Subcutaneous abdominal adipose tissue (tissue), 5 donors: ENCODE measurements at regions not wholly inside any gene's neighbourhood (a gene's known extent, or its start where the extent isn't known, plus 50 kb on each side); places are given as distances from the start of the nearest gene placed in this dataset.
"Not testable (repeated sequence)": the region's sequence is repeated elsewhere in the genome, so short reads cannot be mapped to it uniquely, and the experiment has no call there.

Source experiments
- H3K27ac ChIP-seq: one replicate; pipeline ENCODE4 v1.7.0; 2013; ENCODE audit warnings: low read depth, mild to moderate bottlenecking, inconsistent platforms, low read length, moderate library complexity
- H3K27me3 ChIP-seq, 5 donors: one replicate each; pipeline ENCODE4 v1.7.0; 2013; ENCODE audit warnings: low read length in 5 of 5, inconsistent platforms in 1 of 5; ENCODE audit not compliant: control insufficient read depth in 5 of 5, insufficient read depth in 4 of 5
- H3K36me3 ChIP-seq, 5 donors: one replicate each; pipeline ENCODE4 v1.7.0; 2013; ENCODE audit warnings: low read length in 5 of 5; ENCODE audit not compliant: control insufficient read depth in 5 of 5, insufficient read depth in 5 of 5
- H3K4me1 ChIP-seq, 5 donors: one replicate each; pipeline ENCODE4 v1.7.0; 2013; ENCODE audit warnings: low read length in 5 of 5, mild to moderate bottlenecking in 3 of 5, moderate library complexity in 1 of 5; ENCODE audit not compliant: control insufficient read depth in 5 of 5, insufficient read depth in 5 of 5
- H3K4me3 ChIP-seq, 5 donors: one replicate each; pipeline ENCODE4 v1.7.0; 2013; ENCODE audit warnings: low read length in 5 of 5, low read depth in 1 of 5
- H3K9ac ChIP-seq, 5 donors: one replicate each; pipeline ENCODE4 v1.7.0; 2013; ENCODE audit warnings: low read length in 5 of 5, mild to moderate bottlenecking in 4 of 5, moderate library complexity in 3 of 5
- H3K9me3 ChIP-seq, 5 donors: one replicate each; pipeline ENCODE4 v1.7.0; 2013; ENCODE audit warnings: low read length in 5 of 5; ENCODE audit not compliant: control insufficient read depth in 5 of 5
- donor health status: healthy.
- donor health status: healthy.
- donor health status: healthy.
- donor health status: healthy.
- donor health status: healthy.

GRCh38 chr12:112607427-112607826, 184.1 kb upstream of the RPH3A start:
- H3K4me1 ChIP-seq: no peaks in the 10 kb centered on the region
- no peak overlapping the region for H3K4me3 ChIP-seq
- H3K27me3 ChIP-seq: peaks cover 0 to 11% (median 4%) of the 10 kb centered on the region in 5 donors
- no peak overlapping the region for H3K9ac ChIP-seq
- no peaks in the 10 kb centered on the region for H3K36me3 ChIP-seq
- peaks cover 0 to 3% (median 0%) of the 10 kb centered on the region in 5 donors for H3K9me3 ChIP-seq
- no peak overlapping the region for H3K27ac ChIP-seq

- H3K9ac ChIP-seq: no peak overlapping the region
- no peak overlapping the region for H3K4me3 ChIP-seq
- peaks cover 3 to 15% (median 5%) of the 10 kb centered on the region in 5 donors for H3K27me3 ChIP-seq
These were observed 179.6 kb upstream of the RPH3A start for GRCh38 chr12:112611908-112612307.

DNA sequence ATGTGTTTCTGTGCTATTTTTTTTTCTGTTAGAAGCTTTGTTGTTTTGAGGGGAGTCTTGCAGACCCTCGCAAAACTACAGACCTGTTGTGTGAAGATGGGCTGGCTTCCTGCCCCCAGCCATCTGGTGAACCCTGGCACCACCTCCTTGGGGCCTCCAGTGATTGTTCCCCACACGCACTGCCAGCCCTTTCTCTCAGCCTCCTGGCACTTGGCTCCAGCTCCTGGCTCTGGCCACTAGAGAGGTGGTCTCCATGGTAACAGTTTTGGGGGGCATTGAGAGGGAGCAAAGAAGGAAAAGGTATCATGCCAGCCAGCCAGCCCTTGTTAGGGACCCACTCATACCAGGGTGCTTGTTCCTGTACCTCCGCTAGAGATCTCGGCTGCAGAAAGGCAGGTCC, 176.4 kb upstream of the RPH3A start:
- Histone ChIP-seq H3K27me3 (peaks cover 6 to 14% (median 10%) of the 10 kb centered on the region in 5 donors), H3K9ac (no peak overlapping the region), H3K27ac (no peak overlapping the region), H3K4me1 (no peaks in the 10 kb centered on the region), H3K9me3 (peaks cover 0 to 5% (median 0%) of the 10 kb centered on the region in 5 donors), H3K4me3 (no peak overlapping the region), H3K36me3 (no peaks in the 10 kb centered on the region)

More at GRCh38 chr12:112611908-112612307, 179.6 kb upstream of the RPH3A start:
- Histone ChIP-seq H3K36me3 (no peaks in the 10 kb centered on the region), H3K9me3 (peaks cover 0 to 5% (median 0%) of the 10 kb centered on the region in 5 donors), H3K27ac (no peak overlapping the region), H3K4me1 (no peaks in the 10 kb centered on the region)

DNA sequence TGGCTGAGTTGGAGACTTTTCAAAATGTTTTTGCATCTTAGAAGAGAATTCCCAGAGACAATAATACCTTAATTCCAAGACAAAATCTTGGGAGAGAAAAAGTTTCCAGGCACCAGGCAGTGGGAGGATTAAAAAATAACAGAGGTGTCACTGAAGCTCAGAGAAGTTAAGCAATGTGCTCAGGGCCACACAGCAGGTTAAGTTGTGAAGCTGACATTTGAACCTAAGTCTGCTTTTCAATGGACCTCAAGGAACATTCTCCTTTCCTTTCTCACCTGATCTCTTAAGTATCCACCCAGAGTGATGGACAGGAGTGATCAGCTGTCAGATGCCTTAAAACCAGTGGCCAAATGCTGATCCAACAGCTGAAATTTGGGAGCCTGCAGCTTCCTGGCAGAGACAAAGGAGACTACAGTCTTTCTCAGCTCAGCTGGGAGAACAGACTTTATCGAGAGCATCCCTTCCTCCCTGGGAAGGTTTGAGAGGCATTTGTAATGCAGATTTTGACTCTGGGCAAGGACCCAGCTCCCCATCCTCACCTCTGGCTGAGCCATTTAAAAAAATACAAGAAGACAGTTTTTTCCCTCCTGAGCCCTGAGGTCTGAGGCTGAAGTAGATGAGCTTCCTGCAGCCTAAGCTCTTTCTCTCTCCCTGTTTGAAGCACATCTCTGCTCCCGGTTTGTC, 174.9 kb upstream of the RPH3A start:
- H3K9ac ChIP-seq: no peak overlapping the region
- H3K4me3 ChIP-seq: no peak overlapping the region
- H3K4me1 ChIP-seq: no peaks in the 10 kb centered on the region
- peaks cover 7 to 16% (median 13%) of the 10 kb centered on the region in 5 donors for H3K27me3 ChIP-seq
- no peaks in the 10 kb centered on the region for H3K36me3 ChIP-seq
- no peak overlapping the region for H3K27ac ChIP-seq
- peaks cover 0 to 5% (median 0%) of the 10 kb centered on the region in 5 donors for H3K9me3 ChIP-seq

DNA sequence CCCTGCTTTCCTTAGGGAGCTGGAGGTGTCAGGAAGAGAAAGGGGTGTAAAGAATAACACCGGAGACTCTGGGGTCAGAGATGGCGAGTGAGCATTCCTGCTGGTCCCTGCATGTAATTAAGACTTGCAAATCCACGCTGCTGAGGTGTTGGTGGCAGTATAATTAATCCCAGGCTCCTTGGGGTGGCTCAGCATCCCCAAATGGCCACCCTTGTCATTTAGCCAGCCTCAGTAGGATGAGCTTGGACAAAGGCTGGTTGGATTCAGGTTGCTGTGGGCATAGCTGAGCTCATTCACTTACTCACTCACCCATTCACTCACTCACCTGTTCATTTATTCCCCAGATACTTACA, 174.4 kb upstream of the RPH3A start:
- Histone ChIP-seq H3K36me3 (no peaks in the 10 kb centered on the region), H3K4me3 (no peak overlapping the region), H3K4me1 (no peaks in the 10 kb centered on the region), H3K27me3 (peaks cover 7 to 16% (median 13%) of the 10 kb centered on the region in 5 donors), H3K9ac (no peak overlapping the region), H3K9me3 (peaks cover 0 to 5% (median 0%) of the 10 kb centered on the region in 5 donors), H3K27ac (no peak overlapping the region)

GRCh38 chr12:112627851-112628250, 163.7 kb upstream of the RPH3A start:
- H3K36me3 ChIP-seq: no peaks in the 10 kb centered on the region
- H3K27me3 ChIP-seq: peaks cover 0 to 3% (median 0%) of the 10 kb centered on the region in 5 donors

DNA sequence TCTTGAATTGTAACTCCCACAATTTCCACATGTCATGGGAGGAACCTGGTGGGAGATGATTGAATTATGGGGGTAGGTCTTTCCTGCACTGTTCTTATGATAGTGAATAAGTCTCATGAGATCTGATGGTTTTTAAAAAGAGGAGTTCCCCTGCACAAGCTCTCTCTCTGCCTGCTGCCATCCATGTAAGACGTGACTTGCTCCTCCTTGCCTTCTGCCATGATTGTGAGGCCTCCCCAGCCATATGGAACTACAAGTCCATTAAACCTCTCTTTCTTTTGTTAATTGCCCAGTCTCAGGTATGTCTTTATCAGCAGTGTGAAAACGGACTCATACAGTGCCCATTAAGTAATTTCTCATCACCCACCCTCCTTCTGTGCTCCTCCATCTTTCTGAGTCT, 159.6 kb upstream of the RPH3A start:
- not testable (repeated sequence) for H3K36me3 ChIP-seq, H3K4me1 ChIP-seq

More at GRCh38 chr12:112627851-112628250, 163.7 kb upstream of the RPH3A start:
- no peak overlapping the region for H3K27ac ChIP-seq
- no peaks in the 10 kb centered on the region for H3K4me1 ChIP-seq
- no peak overlapping the region for H3K9ac ChIP-seq
- peaks cover 0 to 4% (median 0%) of the 10 kb centered on the region in 5 donors for H3K9me3 ChIP-seq
- H3K4me3 ChIP-seq: no peak overlapping the region

DNA sequence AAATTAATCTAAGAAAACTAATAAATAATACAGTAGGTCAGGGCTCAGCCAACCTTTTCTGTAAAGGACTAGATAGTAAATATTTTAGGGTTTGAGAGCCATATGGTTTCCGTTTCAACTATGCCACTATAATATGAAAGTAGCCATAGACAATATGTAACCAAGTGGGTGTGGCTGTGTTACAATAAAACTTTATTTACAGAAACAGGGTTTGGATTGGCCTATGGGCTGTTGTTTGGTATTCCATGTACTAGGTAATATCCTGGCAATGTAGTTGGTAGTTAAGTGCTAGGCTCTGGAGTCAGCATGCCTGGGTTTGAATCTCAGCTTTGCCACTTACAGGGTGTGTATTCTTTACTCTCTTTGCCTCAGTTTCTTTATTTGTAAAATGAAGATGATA, 156.5 kb upstream of the RPH3A start:
- Histone ChIP-seq H3K4me1 (no peaks in the 10 kb centered on the region), H3K27me3 (peaks cover 0 to 8% (median 0%) of the 10 kb centered on the region in 5 donors), H3K9ac (no peak overlapping the region), H3K27ac (no peak overlapping the region), H3K9me3 (peaks cover 0 to 8% (median 0%) of the 10 kb centered on the region in 5 donors), H3K36me3 (no peaks in the 10 kb centered on the region), H3K4me3 (no peak overlapping the region)

More for the DNA sequence above, 159.6 kb upstream of the RPH3A start:
- H3K27me3 ChIP-seq, H3K9me3 ChIP-seq, H3K9ac ChIP-seq, H3K4me3 ChIP-seq, H3K27ac ChIP-seq: not testable (repeated sequence)

DNA sequence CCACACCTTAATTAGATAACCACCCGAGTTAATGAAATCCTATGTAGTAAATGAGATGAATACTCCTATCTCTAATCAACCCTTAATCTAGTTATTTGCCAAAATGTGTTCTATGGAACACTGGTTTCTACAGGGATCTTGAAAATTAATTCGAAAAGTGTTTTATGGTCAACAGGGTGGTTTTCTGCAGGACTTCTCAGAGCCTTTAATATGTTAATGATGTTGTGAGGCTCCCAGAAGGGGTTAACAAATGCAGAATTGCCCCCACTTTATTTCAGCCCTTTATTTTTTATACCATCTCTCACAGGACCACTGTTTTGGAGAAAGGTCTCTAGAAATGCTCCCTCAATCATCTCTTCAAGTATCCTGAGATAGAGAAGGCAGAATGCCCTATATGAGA, 153.1 kb upstream of the RPH3A start:
- Histone ChIP-seq H3K4me3 (no peak overlapping the region), H3K9ac (no peak overlapping the region), H3K4me1 (no peaks in the 10 kb centered on the region), H3K9me3 (peaks cover 0 to 4% (median 0%) of the 10 kb centered on the region in 5 donors), H3K27me3 (peaks cover 0 to 12% (median 5%) of the 10 kb centered on the region in 5 donors), H3K36me3 (no peaks in the 10 kb centered on the region), H3K27ac (no peak overlapping the region)

DNA sequence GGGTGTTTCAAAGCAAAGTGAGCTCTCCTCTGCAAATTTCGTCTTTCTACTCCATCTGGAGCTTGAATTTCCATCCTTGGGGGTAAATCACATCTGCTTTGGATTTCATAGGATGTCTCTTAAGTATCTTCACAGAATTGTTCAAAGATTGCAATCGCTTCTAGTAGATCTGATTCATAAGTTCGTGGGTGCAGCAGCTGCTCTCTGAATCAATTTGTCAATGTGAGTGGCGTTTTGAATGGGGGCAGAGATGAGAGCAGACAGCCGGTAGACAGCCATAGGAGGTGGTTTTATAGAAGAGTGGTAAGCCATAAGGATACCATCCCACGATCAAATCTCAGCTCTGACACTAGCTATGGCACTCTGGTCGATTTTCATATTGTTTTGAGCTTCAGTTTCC, 146.0 kb upstream of the RPH3A start:
- H3K9me3 ChIP-seq: peaks cover 0 to 7% (median 6%) of the 10 kb centered on the region in 5 donors
- no peak overlapping the region for H3K27ac ChIP-seq
- no peak overlapping the region for H3K9ac ChIP-seq
- no peaks in the 10 kb centered on the region for H3K36me3 ChIP-seq
- no peaks in the 10 kb centered on the region for H3K4me1 ChIP-seq
- no peak overlapping the region for H3K4me3 ChIP-seq
- peaks cover 0 to 9% (median 4%) of the 10 kb centered on the region in 5 donors for H3K27me3 ChIP-seq
